Stimulated activated CD4-positive, alpha-beta T cell treated with anti-CD3 and anti-CD28 coated beads, Interleukin-4, amount 100 ng/mL, for 24 hours (primary cell): ENCODE measurements at regions not wholly inside any gene's neighbourhood (a gene's known extent, or its start where the extent isn't known, plus 50 kb on each side); places are given as distances from the start of the nearest gene placed in this dataset.

Experiments
- DNase-seq: peaks from one replicate; pipeline ENCODE4 v3.0.0-alpha.2; 2020

DNA sequence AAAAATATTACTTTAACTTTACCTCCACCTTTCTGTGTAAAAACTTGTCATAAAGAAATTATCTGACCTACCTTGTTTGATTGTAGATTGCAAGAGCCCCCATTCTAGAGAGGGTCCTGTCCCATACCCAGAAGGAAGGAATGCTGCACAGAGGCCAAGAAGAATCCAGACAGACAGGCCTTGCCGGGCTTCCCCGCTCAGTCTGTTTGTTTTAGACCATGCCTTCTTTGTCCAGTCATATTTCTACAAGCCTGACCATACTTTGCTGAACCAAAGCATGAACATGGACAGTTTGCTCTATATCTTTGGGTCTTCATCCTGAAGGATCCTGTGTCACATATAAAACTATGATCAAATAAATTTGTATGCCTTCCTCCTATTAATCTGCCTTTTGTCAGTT is 95.8 kb upstream of the MYCBP2 start:
- DNase-seq, result no peak

DNA sequence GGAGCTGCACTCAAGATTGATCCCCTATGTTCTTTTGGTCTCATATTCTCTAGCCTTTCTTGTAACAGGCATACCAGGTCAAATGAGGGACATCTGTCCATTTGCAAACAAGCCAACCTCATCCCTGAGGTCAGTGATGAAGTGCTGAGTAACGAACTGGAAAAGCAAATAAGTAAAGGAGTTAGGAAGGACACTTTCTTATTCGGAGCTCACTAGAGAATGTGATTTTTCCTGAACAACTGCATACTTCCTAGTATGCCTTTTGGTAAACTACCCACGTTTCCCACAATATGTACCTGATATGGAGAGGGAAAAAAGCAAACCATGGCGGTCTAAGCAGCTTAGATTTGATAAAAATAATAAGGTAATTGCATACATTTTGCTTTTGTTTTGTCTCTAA is 91.0 kb upstream of the MYCBP2 start:
- DNase-seq, result no peak

DNA sequence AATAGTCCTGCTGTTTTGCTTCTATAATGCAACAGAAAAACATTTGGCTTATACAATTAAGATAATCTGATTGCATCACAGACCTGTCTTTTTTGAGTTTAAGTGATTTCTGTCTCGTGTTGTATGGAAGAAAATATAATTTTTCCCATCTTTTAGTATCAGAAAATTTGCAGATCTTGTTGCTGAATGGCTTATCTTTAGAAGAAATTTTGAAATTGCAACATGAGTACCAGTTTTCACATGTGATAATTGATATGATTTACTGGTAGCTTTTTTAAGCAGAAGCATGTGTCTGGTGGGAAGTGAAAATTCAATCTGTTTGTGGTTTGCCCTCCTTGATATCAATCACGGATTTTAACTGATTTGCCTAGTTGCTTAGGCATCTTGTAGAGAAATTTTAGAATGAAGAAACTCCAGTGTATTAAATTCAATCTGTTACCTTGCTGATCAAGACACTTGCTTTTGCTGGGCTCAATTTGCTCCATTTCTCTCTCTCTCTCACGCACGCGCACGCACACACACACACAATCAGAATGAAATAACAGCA is 89.8 kb upstream of the MYCBP2 start:
- DNase-seq, result no peak

DNA sequence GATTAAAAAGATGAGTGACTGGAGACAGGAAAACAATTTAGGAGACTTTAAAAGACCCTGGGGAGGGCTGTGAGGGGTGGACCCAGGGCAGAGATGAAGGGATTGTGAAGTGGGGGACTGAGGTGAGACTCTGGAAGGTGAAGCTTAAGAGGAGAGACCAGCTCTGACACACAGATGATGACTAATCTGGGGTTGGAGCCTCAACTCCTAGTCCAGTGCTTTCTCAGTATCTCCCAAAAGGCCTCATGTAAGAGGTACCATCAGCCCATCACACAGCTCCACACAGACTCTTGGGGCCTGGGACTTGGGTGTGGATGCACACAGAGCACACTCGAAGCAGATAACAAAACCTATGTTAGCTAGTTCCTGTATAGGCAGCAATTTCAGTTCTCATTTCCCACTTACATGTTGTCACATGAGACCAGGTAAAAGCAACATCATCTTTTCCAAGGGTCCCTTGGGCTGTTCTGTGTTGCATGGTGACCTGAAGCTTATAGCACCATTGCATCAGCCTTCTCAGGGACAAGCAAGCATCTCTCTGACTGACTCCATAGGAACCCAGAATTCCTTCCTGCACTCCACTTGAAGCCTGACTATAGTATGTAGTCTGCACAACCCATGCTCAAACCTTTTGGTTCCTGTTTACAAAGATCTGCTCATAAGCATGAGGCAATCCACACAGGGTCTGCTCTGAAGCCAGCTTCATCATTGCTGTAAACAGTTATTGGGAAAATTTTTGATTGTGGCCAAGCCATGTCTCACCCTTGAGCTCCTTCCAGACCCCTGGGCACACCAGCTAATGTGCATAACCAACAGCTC is 88.6 kb upstream of the MYCBP2 start:
- no peak for DNase-seq

DNA sequence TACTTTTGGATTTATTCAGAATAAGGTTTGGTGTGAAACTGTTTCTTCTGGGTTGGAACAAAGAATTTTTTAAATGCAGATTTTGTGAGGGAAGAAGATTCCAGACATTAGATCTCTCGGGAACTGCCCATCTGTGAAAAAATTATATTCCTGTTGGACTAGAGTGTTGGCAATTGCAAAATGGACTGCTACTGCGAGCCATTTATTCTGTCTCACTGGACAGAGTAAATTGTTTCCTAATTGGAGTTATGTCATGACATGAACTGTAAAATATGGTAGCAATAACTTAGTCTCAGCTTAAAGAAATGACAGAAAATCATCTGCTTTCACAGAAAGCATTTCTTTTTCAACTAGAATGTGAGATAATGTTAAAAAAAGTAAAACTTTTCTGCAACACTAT is 86.0 kb upstream of the MYCBP2 start:
- DNase-seq, result no peak

DNA sequence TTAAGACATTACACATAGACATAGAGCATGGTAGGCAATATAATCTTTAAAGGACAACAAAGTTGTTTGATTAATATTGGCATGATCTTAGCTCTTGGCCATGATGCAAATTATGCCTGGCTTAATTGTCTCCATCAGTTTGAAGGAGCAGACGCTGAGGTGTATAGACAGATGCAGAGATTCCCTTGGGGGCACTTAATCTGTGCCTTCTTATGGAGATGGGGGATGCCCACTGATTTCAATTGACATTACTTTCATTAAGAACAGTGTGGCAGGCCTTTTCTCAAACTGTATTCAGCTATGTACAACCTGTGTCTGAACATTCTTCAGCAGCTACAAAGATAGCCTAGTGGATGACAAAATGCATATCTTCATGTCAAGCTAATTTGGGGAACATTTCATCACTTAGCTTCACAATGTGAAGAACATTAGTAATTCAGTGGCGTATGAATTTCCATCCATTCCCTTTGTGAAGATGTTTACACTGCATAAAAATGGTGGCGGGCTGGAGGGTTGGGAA is 85.3 kb upstream of the MYCBP2 start:
- DNase-seq, result no peak

DNA sequence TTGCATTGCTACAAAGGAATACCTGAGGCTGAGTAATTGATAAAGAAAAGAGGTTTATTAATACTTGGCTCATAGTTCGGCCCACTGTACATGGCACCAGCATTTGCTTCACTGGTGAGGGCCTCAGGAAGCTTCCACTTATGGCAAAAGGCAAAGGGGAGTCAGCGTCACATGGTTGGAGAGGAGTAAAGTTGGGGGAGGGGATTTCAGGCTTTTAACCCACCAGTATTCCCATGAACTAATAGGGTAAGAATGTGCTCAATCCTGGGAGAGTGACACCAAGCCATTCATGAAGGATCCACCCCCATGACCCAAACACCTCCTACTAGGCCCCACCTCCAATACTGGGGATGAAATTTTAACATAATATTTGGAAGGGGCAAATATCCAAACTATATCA is 82.5 kb upstream of the MYCBP2 start:
- no peak for DNase-seq

DNA sequence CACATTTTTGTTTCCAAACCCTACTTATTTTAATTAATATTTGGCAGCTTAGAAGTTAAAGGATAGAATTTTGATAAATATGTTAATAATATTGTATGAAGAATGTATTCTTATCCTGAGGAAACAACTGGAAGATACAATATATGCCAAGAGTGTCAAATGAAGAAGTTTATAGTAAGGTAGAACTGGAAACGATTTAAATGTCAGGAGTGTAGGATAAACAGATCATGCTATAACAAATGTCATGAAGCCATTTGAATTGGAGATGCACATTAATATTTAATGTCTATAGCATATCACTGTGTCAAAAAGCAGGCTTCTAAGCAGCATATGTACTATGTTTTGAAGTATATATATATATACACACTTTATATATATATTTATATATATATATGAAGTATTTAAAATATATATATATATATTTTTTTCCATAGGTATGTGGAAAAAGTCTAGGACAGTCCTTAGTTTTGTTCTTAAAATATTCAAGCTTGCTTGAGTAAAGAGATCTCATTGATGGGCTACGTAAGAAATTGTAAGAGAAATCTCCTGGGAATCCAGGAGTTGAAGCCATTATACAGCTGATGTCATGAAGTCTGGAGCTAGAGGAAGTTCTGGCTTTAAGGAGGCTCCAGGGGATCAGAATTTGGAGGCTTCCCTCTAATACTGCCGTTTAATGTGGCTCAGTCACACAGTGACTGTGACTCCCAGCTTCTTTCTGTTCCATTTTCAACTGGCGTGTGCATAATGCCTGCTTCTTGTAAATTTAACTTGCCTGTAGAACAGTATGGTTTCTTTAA is 79.9 kb upstream of the MYCBP2 start:
- no peak for DNase-seq

DNA sequence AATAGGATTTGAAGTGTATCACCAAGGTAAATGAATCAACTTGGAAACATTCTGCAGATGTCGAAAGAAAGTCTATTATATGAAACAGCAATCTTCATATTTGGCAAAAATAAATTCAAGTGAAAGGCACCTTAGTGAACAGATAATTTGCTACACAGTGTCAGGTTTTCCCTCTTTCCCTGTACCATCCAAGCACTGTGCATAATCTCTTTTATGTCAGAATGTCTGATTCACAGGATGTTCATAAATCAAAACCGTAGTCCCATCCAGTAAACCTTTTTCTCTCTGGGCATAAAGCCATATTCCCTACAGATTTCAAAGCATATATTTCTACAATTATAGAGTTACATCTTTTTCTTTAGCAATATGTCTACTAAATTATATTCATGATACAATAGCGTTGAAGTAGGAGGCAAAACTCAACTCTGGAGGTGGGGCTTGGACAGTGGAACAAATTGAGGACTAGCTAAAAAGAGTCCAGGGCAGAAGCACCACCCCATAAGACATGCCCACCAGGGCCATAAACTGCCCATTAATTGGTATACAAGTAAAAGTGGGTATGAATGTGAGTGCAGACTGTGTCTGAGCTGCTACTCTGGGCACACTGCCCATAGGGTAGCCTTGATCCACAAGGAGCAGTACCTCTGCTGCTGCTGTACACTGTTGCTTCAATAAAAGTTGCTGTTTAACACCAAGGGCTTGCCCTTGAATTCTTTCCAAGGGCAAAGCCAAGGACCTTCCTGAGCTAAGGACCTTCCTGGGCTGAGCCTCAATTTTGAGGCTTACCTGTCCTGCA is 72.1 kb upstream of the MYCBP2 start:
- DNase-seq, result no peak

DNA sequence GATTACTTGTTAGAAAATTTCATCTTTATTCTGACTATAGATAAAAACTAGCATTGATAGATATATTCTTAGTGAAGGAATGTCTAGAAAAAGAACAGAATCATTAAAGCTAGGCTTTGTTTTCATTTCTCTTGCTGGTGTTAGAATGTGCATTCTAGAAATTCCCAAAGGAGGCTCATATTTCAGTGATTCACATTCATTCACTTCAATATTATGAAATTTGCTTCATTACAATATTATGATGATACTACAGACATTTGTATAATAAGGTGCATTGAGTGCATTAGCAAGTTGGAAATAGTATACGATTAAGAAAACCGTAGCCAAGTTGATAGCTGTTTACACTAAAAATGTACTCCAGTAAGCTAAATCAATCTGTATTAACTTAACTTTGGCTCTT is 70.7 kb upstream of the MYCBP2 start:
- no peak for DNase-seq

DNA sequence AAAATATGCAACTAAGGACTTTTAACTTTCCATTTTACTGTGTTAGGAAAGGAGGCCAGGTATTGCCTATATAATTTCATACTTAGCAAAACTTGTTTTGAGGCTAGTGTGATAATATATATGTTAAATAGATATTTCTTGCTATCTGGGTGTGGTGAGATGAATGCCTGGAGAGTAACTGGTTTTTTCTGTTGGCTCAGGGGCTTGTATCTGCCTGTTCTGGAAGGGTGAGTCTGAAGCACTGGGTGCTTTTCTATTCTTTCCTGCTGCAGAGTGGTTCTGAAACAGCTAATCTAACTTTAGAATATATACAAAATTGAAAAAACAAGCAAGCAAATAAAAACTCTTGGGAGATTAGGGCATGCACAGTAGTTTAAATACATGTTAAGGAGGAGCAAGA is 64.6 kb upstream of the MYCBP2 start:
- DNase-seq, result no peak

DNA sequence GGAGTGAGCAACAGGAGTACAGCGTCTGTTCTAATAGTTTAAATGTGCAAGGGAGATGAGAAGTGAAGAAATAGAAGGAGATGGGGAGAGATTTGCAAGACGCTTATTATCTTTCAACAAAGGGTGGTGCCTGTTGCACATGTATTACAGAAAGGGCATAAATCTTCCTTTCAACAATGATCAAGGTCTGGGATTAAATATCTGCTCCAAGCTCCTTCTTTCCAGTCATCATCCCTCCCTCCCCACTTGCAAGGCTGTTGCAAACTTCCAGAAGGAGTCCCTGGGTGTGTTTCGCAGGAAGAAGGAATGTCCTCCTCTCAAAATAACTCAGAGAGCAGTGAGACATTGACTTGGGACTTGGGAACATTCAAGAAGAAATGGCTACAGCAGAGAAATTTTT is 63.5 kb upstream of the MYCBP2 start:
- no peak for DNase-seq

DNA sequence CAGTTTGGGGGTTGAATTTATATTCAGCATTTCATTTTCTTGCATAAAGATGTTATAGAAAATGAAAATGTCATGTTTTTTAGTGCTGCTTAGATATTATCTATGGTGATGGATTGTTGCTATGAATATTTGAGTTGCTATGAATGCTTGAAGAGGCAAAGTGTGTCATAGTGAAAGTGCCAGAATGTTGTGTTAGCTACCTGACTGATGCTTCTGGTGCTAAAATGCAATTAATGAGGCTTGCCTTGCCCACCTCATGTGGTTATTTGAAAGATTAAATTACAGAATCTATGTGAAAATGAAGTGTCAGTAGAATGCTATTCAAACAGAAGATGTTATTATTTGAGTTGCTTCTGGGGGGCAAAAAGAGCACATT is 62.7 kb upstream of the MYCBP2 start:
- no peak for DNase-seq

DNA sequence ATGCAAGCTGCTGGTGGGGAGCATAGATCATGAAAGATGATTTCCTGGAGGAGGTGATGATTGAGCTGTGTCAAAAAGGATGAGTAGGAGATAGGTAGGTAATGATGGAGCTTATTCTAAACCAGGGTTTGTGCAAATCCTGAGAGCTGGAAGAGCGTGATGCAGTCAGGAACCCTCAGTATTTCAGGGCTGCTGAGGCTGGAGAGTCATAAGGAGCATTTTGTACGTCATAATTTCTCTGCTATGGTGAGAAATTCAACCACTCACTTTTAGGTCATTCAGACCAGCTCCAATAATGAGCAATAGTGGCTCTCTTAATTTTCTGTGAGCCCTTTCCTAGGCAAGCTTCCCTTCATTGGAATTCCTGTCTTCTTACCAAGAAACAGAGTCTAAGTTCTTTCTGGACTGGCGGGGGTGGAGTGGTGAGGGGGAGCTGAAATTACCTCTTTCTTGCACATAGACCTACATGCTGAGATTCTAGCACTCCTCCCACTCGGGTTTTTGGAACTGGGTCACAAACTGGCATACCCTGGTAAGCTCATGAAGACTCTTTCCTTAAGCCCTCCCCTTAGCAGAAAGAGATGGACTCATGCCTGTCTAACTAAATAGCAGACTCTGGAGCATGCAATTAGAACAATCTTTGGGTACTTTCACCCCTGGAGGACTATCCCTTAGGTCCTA is 62.2 kb upstream of the MYCBP2 start:
- peak; percentile 17 for DNase-seq

DNA sequence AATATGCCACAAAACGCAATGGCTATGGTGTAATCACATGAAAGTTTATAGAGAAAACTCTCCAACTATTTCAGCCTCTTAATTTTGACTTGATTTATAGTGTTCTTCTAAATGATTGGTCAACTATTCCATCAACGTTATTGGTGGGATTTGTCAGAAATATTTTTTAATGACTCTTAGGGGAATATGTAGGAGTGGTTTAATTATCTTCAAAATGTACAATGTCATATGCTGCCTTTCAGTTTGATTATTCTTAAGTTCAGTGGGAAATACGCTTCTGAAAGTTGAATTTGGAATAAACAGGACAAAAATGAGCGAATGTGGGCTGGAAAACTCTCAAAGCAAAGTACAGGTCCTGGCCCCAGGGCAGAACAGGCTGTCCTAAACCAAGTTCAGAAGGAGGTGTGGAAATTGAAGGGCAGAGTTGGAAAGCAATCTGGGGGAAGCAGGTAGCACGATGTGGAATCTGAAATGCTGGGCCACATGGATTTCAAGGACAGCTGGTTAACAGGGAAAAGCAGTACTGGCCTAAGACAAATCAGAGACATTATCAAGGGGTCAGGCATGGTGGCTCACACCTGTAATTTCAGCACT is 60.8 kb upstream of the MYCBP2 start:
- no peak for DNase-seq

DNA sequence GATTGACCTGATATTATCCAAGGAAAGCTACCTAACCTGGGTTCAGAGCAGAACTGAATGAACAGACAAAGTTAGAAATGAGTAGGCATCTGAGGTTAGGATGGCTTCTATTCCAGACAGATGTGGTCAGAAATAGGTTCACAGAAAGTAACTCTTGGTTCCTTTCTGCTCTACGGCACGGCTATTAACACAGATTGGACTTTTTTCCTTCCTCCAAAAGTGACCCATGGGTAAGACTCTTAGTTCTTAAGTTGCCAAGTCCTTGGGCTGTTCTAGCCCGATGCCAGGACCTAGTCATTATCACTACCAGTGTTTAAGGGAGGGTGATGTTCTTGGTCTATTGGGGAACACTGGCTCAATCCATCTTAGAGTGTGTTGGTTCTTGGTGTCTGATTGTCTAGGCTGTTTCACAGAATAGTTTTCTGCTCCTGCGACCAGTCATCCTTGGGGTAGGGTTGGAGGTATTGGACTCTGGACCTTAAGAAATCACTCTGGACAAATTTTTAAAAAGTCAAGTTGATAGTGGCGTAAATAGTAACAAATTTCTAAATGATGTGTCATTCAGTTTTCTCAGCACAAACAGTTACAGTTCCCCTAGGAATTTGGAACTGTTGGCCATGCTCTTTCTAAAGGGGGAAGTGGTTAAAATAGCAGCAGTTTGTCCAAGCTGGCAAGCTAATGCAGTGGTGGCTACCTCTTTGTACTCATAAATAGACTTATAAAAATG is 60.1 kb upstream of the MYCBP2 start:
- DNase-seq, result no peak

DNA sequence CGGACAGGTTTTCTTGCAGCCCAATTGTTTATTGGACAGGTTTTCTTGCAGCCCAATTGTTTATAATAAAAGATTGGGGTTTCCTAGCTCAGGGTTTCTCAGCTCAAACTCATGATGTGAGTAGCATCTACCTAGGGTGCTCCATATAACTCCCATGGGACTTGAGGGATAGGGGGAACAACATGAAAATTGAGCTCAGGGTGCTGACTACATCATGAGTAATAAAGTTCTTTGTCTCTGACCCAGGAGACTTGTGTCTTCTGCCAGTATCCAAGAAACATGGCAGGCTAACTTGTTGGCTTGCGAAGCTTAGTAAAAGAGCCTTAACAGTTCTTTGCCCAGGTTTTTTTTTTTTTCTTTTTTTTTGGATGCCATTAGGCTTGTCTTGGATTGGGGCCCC is 59.2 kb upstream of the MYCBP2 start:
- DNase-seq, result no peak

DNA sequence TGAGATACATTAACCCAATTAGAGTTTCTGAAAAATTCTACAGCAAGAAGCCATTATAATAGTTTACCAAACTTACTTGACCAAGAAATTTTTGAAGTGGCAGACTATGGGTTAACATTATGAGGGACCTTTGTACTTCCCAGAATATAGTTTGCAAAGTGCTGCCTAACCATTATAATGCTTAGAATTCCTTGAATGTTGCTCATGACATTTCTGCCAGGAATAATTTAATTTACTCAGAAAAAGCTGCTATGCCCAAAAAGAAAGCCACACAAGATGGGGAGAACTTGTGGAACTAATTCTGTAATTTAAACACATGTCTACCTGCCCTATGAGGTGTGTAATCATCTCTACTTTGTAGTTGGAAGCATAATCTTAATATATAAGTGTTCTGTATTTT is 58.1 kb upstream of the MYCBP2 start:
- DNase-seq, result no peak

DNA sequence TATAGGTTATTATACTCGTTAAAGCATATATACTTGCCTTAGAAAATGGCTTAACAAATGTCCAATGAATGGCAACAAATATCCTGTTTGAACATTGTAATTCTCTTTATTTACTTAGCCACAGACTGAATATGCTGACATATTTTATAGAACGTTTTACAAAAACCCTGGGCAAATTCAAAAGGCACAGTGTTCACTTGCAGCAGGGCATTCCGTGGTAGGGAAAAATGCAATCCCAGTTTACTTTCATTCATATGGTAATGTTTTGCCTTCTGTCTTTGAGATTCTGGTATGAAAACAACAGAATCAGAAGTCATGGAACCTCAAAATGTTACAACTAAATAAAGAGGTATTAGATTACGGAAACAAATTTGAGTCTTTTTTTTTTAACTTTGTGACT is 56.2 kb upstream of the MYCBP2 start:
- no peak for DNase-seq

DNA sequence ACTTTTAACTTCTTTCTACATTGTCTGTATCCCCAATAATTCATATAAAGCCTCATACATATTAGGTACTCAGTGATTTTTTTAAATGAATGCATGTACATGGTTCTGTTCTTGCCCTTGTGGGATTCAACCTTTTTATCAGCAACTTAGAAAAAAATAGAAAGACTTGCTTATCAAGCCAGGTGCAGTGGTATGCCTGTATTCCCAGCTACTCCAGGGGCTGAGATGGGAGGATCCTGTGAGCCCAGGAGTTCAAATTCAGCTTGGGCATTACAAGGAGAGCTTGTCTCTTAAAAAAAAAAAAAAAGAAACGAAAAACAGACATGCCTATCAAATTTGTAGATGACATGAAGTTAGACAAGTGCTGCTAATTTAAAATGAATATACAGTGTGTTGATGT is 54.2 kb upstream of the MYCBP2 start:
- DNase-seq, result no peak

DNA sequence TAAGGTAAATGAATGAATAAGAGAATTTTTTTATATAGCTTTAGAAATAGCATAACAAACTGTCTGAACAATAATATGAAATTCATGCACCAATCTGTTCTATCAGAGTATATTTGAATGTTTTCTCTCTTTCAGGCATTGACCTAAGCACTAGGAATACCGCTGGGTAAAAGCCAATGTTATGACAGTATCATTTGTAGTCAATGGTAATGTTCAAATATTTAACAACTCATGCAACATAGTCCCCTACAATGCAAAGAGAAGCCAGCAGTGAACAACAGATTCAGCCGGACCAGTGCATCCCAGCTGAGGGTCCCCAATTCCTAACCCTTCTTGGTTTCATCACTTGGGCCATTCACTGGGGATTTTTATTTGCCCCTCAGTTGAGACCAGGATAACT is 52.6 kb upstream of the MYCBP2 start:
- DNase-seq, result no peak

DNA sequence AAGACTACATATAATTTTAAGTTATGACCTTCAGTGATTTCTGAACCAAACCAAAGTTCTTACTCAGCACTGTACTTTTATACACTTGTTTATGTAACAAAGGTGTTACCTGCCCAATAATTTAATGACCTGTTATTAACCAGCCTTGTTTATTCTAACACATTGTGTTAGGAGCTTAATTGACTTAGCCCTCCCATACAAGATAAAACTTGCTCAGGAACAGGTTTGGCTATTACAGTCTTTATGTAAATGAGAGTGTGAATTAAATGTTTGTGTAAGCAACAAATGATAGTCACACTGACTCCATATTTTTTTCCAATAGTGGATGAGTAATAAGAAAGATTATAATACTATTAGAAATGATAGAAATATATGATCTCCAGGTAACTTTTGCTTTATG is 51.8 kb upstream of the MYCBP2 start:
- no peak for DNase-seq
